HG03280 (cell line): ENCODE measurements at regions not wholly inside any gene's neighbourhood (a gene's known extent, or its start where the extent isn't known, plus 50 kb on each side); places are given as distances from the start of the nearest gene placed in this dataset.

Experiments used
- ATAC-seq: cut with Tn5 transposase; IDR thresholded peaks from one replicate; pipeline ENCODE4 v1.9.1; 2021; ENCODE audit warnings: mild to moderate bottlenecking, moderate library complexity; ENCODE audit not compliant: unreplicated experiment

DNA sequence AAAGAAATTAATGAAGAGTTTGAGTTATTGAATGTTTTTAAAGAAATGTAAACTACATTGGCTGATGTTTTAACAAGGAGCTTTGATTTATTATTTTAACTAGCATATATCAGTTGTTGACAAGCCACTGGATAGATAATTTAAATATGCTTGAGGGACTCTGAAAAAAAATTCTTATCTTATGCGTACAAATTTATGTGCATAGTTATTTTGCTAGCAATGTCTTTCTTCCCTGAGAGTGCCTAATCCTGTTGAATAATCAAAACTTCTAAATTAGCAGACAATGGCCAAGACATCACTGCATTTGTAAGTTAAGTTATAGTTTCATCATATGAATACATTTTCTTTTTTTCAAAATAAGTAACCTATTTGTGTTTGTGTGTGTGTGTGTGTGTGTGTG, 342.3 kb downstream of the MED10 start:
- no peak for ATAC-seq

DNA sequence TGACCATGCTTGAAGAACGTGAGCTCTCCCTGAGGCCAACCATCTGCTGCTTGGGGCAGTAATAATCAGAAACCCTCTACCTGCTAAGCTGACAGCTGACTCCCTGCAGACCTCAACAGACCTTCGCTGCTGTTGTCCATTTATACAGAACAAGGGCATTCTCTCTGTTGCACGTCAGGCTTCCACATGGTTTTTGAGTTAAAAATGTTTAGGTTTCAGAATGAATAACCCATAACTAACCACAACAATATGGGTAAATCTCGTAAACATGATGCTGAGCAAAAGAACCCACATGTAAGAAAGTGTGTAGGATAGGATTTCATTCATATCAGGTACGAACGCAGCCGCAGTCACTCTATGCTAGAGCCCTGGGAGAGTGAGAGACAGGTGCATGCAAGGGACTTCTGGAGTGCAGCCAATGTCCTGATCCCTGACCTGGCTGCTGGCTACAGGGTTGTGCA, 348.5 kb downstream of the MED10 start:
- no peak for ATAC-seq

DNA sequence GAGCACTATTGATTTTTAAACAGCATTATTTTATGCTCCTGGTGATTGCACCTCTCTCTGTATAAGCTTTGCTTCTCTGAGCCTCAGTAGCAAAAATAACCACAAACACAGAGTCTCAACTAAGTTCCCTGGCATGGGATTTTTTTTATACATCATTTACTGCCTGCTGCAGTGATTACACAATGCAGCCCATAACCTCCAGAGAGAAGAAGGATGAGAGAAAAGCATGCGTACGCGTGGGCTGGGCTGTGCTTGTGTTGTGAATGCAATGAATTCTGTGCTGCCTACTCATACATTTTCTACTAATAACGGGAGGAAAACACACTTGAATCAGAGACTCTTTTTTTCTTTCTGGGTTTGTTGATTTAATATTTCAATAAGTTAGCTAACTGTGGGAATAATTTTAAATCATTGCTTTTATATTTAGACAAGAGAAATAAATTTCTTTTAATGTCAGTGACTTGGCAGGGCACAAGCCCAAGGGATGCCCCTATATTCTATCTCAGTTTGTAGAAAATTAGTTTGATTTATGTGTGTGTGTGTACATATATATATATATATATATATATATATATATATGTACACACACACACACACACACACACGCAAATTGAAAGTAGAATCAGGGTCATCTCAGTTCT, 351.5 kb downstream of the MED10 start:
- ATAC-seq: no peak

- ATAC-seq: no peak
Measured at GRCh38 chr5:6019612-6020011, 358.7 kb downstream of the MED10 start.

GRCh38 chr5:6013506-6013905, 364.8 kb downstream of the MED10 start:
- ATAC-seq: no peak

DNA sequence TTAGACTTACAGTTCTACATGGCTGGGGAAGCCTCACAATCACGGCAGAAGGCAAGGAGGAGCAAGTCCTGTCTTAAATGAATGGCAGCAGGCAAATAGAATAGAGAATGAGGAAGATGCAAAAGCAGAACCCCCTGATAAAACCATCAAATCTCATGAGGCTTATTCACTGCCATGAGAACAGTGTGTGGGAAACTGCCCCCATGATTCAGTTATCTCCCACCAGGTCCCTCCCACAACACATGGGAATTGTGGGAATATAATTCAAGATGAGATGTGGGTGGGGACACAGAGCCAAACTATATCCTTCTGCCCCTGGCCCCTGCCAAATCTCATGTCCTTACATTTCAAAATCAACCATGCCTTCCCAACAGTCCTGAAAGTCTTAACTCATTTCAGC, 367.1 kb downstream of the MED10 start:
- ATAC-seq: no peak

GRCh38 chr5:6006838-6007314, 371.5 kb downstream of the MED10 start:
- ATAC-seq: no peak

DNA sequence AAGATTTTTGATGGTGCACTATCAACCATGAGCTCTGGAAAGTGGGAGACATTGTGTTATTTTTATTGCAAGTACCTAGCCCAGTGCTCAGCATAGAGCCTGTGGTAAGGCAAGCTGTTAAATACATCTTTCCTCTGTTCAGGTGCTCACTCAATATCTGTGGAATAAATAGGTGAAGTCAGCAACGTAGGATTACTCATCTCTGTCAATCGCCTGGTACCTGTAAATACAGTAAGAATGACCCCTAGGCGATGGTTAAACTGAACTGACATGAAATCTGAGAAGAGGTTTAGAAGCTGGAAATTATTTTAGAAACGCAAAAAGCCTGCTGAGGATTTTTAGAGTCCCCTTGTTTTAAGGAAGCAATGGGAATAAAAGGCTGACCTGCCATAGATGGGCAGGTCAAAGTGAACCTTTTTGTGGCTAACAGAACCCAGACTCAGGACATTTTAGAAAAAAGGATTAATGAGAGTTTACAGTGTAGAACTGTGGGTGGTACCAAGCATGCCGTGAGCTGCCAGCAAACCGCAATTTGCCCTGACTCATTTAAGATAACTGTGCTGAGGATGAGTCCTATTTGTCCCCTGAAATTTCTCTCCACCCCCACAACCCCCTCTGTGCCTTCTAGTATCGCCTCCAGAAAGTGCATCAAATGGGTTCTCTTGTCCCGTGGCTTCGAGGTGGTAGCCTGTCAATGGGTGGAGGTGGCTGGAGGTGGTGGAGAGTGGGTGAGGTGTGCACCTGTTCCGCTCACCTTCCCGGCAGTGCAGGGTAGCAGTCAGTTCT, 375.1 kb downstream of the MED10 start:
- ATAC-seq: no peak

- ATAC-seq: no peak
Measured at GRCh38 chr5:6000867-6001266, 377.5 kb downstream of the MED10 start.

DNA sequence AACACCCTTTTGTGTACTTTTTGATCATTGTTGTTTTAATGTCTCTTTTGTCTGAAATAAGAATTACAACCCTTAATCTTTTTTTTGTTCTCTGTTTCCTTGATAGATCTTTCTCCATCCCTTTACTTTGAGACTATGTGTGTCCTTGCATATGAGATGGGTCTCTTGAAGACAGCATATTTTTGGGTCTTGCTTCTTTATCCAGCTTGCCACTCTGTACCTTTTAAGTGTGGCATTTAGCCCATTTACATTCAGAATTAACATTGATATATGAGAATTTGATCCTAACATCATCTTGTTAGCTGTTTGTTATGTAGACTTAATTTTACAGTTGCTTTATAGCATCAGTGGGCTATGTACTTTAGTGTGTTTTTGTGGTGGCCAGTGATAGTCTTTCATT, 382.5 kb downstream of the MED10 start:
- ATAC-seq: no peak

- ATAC-seq: no peak
Measured at GRCh38 chr5:5986492-5987178, 391.7 kb downstream of the MED10 start.

DNA sequence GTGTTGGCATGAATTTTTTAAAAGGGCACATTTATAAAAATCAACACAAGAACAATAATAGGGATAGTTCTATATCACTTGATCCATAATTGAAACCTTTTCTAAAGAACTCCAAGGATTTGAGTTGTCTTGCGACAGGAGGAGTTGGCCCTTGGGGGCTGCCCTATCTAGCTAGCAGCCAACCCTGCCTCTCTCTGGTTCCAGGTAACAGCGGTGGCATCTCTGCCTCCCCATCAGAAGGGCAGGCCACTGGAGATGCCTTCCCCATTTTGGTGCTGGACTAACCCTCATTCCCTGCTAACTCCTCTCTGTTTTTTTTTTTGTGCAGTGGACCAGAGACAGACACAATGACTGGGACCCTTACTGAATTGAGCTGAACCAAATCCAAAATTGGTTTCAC, 393.0 kb downstream of the MED10 start:
- ATAC-seq: no peak

DNA sequence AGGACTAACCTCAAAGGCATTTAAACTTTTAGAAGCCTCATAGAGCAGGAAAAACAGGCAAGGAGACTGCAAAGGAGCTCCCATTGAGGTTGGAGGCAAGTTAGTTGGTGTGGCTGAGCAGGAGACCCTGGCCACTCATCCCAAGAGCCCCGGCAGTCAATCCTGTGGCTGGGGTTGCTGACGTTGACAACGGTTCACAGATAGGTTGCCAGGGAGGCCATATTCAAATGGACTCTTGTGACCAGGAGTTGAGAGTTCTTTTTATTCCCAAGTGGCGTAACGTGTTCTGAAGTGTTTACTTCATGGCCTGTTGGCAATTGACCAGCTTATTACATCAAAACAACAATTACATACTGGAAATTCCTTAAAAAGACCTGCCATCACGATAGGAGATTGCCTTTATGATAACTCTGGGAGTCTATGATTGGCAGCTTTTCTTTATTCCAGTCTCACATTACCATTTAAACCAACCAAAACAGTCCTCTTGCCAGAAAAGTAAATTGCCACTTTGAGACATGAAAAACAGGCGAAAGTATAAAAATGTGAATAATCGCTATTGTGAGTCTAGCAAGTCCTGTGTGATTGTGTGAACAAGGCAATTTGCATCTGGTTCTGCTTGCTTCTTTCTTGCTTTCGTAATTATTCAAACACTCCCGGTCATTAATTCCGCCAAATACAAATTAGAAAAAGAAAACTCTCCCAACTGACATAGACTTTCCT, 394.9 kb downstream of the MED10 start:
- no peak for ATAC-seq

GRCh38 chr5:5981562-5981961, 396.8 kb downstream of the MED10 start:
- ATAC-seq: no peak

- no peak for ATAC-seq
Measured at GRCh38 chr5:5980538-5980895, 397.8 kb downstream of the MED10 start.

DNA sequence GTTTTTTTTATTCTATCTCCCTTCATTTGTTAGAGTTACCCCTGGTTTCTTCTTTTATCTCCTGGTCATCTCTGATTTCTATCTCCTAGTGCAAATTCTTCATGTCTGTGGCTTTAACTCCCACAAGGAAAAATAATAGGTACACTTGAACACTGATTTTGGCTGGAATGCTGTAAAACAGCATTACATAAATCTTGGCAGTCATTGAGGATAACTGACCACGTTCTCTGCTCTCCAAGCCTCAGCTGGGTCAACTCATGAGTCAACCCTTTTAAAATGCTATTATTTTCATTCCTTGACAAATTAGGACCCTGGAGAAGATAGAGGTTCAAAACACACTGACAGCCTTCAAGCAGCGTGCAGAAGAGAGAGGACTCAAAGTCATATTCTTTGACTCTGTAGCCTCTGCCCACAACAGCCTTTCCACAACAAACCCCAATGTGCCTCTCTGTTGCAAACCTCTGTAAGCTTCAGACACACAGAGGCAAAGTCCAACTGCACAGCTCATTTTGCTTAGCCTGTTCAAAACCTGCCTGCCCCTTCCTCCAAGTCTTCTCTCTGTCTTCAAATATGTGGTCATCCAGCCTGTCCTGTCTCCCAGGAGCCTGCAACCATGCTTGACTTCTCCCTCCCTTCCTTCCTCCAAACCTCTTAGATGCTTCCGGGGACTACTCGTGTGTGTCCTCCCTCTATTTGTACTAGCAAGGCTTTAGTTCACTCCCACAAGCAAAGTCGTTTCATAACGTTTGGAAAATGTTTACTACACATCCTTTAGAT, 398.4 kb downstream of the MED10 start:
- no peak for ATAC-seq

GRCh38 chr5:5979377-5979760, 399.0 kb downstream of the MED10 start:
- no peak for ATAC-seq

DNA sequence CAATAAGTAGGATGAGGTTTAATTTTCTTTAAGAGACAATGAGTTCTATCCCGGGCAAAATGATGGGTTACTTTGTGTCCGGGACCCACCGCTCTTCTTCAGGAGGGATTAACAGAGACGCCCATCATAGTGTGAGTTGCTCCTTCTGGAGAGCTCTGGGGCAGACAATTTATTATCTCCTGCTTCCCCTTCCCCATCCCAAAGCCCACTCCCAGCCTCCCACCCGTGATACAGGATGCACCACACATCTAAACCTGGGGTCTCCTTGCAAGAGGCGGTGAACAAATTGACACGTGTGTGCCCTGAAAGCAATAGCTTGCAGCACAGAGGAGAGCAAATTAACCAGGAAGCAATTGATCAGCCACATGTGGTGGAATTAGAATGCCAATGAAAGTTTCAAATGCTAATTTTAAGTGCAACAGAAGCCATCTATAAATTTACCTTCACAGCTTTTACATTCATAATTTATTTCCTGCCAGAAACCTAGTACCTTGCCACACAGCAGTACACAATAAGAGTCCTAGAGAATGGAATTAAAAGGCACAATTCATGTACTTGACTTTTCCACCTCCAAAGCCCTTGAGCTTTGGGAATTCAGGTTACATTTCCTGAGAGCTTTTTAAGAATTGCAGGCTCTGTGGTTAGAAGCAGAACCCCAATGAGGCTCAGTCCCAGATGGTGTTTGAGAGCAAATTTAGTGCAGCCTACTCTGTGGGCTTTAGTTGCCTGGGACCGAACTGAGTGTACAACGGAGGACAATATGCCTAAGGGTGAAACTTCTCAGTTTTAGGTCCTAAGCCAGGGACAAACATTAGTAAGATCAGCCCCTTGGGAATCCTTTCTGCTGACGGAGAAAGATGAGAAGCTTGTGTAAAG, 399.6 kb downstream of the MED10 start:
- no peak for ATAC-seq

- ATAC-seq: no peak
Measured at GRCh38 chr5:5971203-5971602, 407.1 kb downstream of the MED10 start.
